RWPE2 (cell line): ENCODE measurements at regions not wholly inside any gene's neighbourhood (a gene's known extent, or its start where the extent isn't known, plus 50 kb on each side); places are given as distances from the start of the nearest gene placed in this dataset.
A peak's percentile ranks its signal among the peaks of the same experiment; 100 is the strongest.

Experiments used
- ATAC-seq: fragments of 200-7000 bp; cut with Tn5 transposase; 3 replicates; pipeline ENCODE4 v1.9.1; 2021; ENCODE audit warnings: low read depth
- DNase-seq: peaks from one replicate; pipeline ENCODE4 v3.0.0-alpha.2; 2020; ENCODE audit warnings: low spot score
- H3K27ac ChIP-seq: fragments of 450-650 bp; 2 replicates; pipeline ENCODE4 v1.5.1; 2017; ENCODE audit warnings: mild to moderate bottlenecking; ENCODE audit not compliant: poor library complexity, severe bottlenecking
- H3K27me3 ChIP-seq: fragments of 250-450 bp; sonication (Bioruptor Pico); 2 replicates; pipeline ENCODE4 v1.5.1; 2021; ENCODE audit warnings: mild to moderate bottlenecking, moderate library complexity; ENCODE audit not compliant: insufficient read depth, poor library complexity, severe bottlenecking
- H3K36me3 ChIP-seq: fragments of 250-450 bp; sonication (Bioruptor Pico); 2 replicates; pipeline ENCODE4 v1.5.1; 2020; ENCODE audit warnings: low read depth, mild to moderate bottlenecking, moderate library complexity
- H3K4me1 ChIP-seq: fragments of 250-450 bp; sonication (Bioruptor Pico); 2 replicates; pipeline ENCODE4 v1.5.1; 2021; ENCODE audit warnings: mild to moderate bottlenecking, moderate library complexity; ENCODE audit not compliant: insufficient read depth, poor library complexity, severe bottlenecking
- H3K4me3 ChIP-seq: fragments of 250-450 bp; sonication (Bioruptor Pico); 2 replicates; pipeline ENCODE4 v1.5.1; 2021; ENCODE audit warnings: mild to moderate bottlenecking, moderate library complexity; ENCODE audit not compliant: severe bottlenecking
- H3K9me3 ChIP-seq: fragments of 250-450 bp; sonication (Bioruptor Pico); 2 replicates; pipeline ENCODE4 v1.5.1; 2021; ENCODE audit warnings: mild to moderate bottlenecking, moderate library complexity; ENCODE audit not compliant: severe bottlenecking
- CTCF ChIP-seq: fragments of 450-650 bp; IDR thresholded peaks from one replicate; pipeline ENCODE4 v1.5.1; 2017; ENCODE audit warnings: mild to moderate bottlenecking, moderate library complexity; ENCODE audit not compliant: poor library complexity, severe bottlenecking

DNA sequence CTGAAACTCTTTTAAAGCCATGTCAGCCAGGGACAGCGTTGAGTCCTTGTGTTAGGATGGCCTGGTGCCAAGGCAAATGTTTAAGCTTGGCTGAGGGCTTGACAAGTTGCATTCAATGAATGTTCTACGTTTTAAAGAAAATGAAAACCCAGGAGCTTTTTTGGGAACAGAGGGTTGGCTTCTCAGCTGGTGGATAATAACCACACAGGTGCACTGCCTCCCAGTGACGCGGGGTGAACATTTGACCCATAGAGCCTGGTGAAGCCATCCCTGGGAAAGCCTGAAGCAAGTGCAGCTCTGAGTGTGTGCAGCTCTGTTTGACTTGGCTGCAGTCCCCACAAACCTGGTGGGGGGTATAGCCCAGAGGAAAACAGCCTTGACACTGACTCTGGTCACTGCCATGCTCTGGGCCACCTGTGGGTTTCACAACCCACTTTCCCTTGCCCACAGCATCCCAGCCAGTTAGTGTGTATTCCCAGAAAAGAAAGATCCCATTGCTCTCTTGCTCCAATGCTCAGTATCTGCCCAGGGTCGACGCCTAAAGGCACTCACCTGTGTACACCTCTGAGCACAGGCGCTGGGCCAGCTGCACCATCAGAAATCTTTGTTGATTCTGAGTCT, 874.9 kb downstream of the RNF144A start:
- Histone ChIP-seq H3K27me3 (no peaks in the 10 kb centered on the region), H3K4me3 (no peak overlapping the region), H3K9me3 (no peaks in the 10 kb centered on the region), H3K27ac (no peak overlapping the region), H3K4me1 (peaks cover 5% of the 10 kb centered on the region), H3K36me3 (no peaks in the 10 kb centered on the region)
- no peak for DNase-seq
- no peak for ATAC-seq
- TF ChIP-seq CTCF: no peak

GRCh38 chr2:7795778-7796563, 878.8 kb downstream of the RNF144A start:
- no peak; the same call in 2 of the 3 replicates for ATAC-seq
- peak overlapping the region; percentile 13 for H3K27ac ChIP-seq

GRCh38 chr2:7800031-7800430, 881.8 kb upstream of the ID2 start:
- Histone ChIP-seq H3K27me3 (no peaks in the 10 kb centered on the region), H3K36me3 (no peaks in the 10 kb centered on the region), H3K27ac (no peak overlapping the region), H3K4me3 (no peak overlapping the region), H3K9me3 (no peaks in the 10 kb centered on the region), H3K4me1 (peaks cover 5% of the 10 kb centered on the region)
- DNase-seq (no peak), ATAC-seq (no peak)
- no peak for TF ChIP-seq CTCF

More at GRCh38 chr2:7795778-7796563, 878.8 kb downstream of the RNF144A start:
- H3K9me3 ChIP-seq: no peaks in the 10 kb centered on the region
- no peak for TF ChIP-seq CTCF
- no peak overlapping the region for H3K4me3 ChIP-seq
- H3K4me1 ChIP-seq: peaks cover 5% of the 10 kb centered on the region
- no peaks in the 10 kb centered on the region for H3K27me3 ChIP-seq
- no peak for DNase-seq
- H3K36me3 ChIP-seq: no peaks in the 10 kb centered on the region

- H3K27ac ChIP-seq: no peak overlapping the region
- H3K36me3 ChIP-seq: no peaks in the 10 kb centered on the region
- DNase-seq (no peak), ATAC-seq (no peak)
- H3K27me3 ChIP-seq: no peaks in the 10 kb centered on the region
- no peak overlapping the region for H3K4me3 ChIP-seq
- TF ChIP-seq CTCF: no peak
- no peaks in the 10 kb centered on the region for H3K4me1 ChIP-seq
- H3K9me3 ChIP-seq: no peaks in the 10 kb centered on the region
These were observed 880.6 kb upstream of the ID2 start for GRCh38 chr2:7801212-7801611.

- H3K27me3 ChIP-seq: no peaks in the 10 kb centered on the region
- no peaks in the 10 kb centered on the region for H3K36me3 ChIP-seq
- H3K4me3 ChIP-seq: no peak overlapping the region
- no peak for TF ChIP-seq CTCF
- DNase-seq (no peak), ATAC-seq (no peak)
- no peaks in the 10 kb centered on the region for H3K9me3 ChIP-seq
- no peaks in the 10 kb centered on the region for H3K4me1 ChIP-seq
- H3K27ac ChIP-seq: no peak overlapping the region
These were observed 878.3 kb upstream of the ID2 start for GRCh38 chr2:7803515-7803914.
